Astrocyte (in vitro differentiated cells and primary cell): ENCODE measurements at regions not wholly inside any gene's neighbourhood (a gene's known extent, or its start where the extent isn't known, plus 50 kb on each side); places are given as distances from the start of the nearest gene placed in this dataset.

ENCODE experiments used
- CTCF ChIP-seq: IDR thresholded peaks from 2 replicates; pipeline ENCODE4 v1.5.1; 2011; ENCODE audit warnings: low read depth, mild to moderate bottlenecking, inconsistent platforms, low read length, moderate library complexity; ENCODE audit not compliant: insufficient read depth
- EZH2 ChIP-seq: IDR thresholded peaks from 2 replicates; pipeline ENCODE4 v1.6.1; 2012; ENCODE audit warnings: mild to moderate bottlenecking, low read length, inconsistent platforms; ENCODE audit not compliant: insufficient read depth

GRCh38 chr6:25111782-25112181 lies 167.4 kb upstream of the CARMIL1 start:
- TF ChIP-seq EZH2 (no peak), CTCF (no peak)
